Lower leg skin (tissue), 3 donors: ENCODE measurements at regions not wholly inside any gene's neighbourhood (a gene's known extent, or its start where the extent isn't known, plus 50 kb on each side); places are given as distances from the start of the nearest gene placed in this dataset.

Experiments
- CTCF ChIP-seq, 3 donors: fragments of 450-650 bp; IDR thresholded peaks; one replicate each; pipeline ENCODE4 v1.5.1; 2016; ENCODE audit warnings: antibody characterized with exemption in 3 of 3, mild to moderate bottlenecking in 3 of 3, moderate library complexity in 2 of 3
- POLR2A ChIP-seq, 2 donors: fragments of 450-650 bp; IDR thresholded peaks; one replicate each; pipeline ENCODE4 v1.6.1; 2016 to 2017; ENCODE audit warnings: antibody characterized with exemption in 2 of 2, mild to moderate bottlenecking in 1 of 2, moderate library complexity in 1 of 2

- TF ChIP-seq CTCF (IDR thresholded peaks at IDR 0.05): no peak
- TF ChIP-seq POLR2A (IDR thresholded peaks at IDR 0.05): no peak
Measured at GRCh38 chr10:108789336-108789735, 1134.0 kb downstream of the XPNPEP1 start.
